OCI-LY7 (cell line): ENCODE measurements at regions not wholly inside any gene's neighbourhood (a gene's known extent, or its start where the extent isn't known, plus 50 kb on each side); places are given as distances from the start of the nearest gene placed in this dataset.
"Not testable (repeated sequence)": the region's sequence is repeated elsewhere in the genome, so short reads cannot be mapped to it uniquely, and the experiment has no call there.

Experiments used
- BruUV-seq: library from RNA; stranded (reverse); fragments of 400-500 nt; replicated peaks from 2 replicates; lab custom pipeline; 2021; lab: Mats Ljungman, UMichigan
- CTCF ChIA-PET: fragments of 300-600 bp; sonication (Branson Sonifier 250); formaldehyde crosslinking; loops from one replicate; lab custom pipeline; 2022; ENCODE audit warnings: antibody characterized with exemption; ENCODE audit not compliant: unreplicated experiment; lab: Charles Lee
- POLR2A ChIA-PET: fragments of 300-600 bp; sonication (Branson Sonifier 250); formaldehyde crosslinking; loops from one replicate; lab custom pipeline; 2022; ENCODE audit warnings: antibody characterized with exemption; lab: Charles Lee
- DNase-seq: peaks from one replicate; pipeline ENCODE4 v3.0.0-alpha.2; 2015; ENCODE audit warnings: low spot score
- H2AFZ ChIP-seq: fragments of 200-600 bp; sonication (generic), shearing (Covaris generic); 2 replicates; pipeline ENCODE4 v1.6.1; 2014; ENCODE audit warnings: mild to moderate bottlenecking, antibody characterized with exemption, low read length, moderate library complexity
- H3K27ac ChIP-seq: fragments of 200-600 bp; sonication (generic); 2 replicates; pipeline ENCODE4 v1.5.1; 2014; ENCODE audit warnings: mixed run types, low read depth, mild to moderate bottlenecking, moderate library complexity, low read length, inconsistent platforms; ENCODE audit not compliant: poor library complexity, severe bottlenecking
- H3K36me3 ChIP-seq: fragments of 200-600 bp; sonication (generic); 2 replicates; pipeline ENCODE4 v1.6.1; 2014; ENCODE audit warnings: mild to moderate bottlenecking, antibody characterized with exemption, low read length, moderate library complexity, mixed read lengths; ENCODE audit not compliant: insufficient read depth
- H3K4me1 ChIP-seq: fragments of 200-600 bp; sonication (generic); 2 replicates; pipeline ENCODE4 v1.5.1; 2014; ENCODE audit warnings: mild to moderate bottlenecking, low read length; ENCODE audit not compliant: insufficient read depth, poor library complexity, severe bottlenecking
- H3K4me2 ChIP-seq: fragments of 200-600 bp; sonication (generic); 2 replicates; pipeline ENCODE4 v1.6.1; 2014; ENCODE audit warnings: mild to moderate bottlenecking, low read length
- H3K4me3 ChIP-seq: fragments of 200-600 bp; sonication (generic); 2 replicates; pipeline ENCODE4 v1.5.1; 2014; ENCODE audit warnings: mild to moderate bottlenecking, low read depth, low read length; ENCODE audit not compliant: poor library complexity, severe bottlenecking
- H3K79me2 ChIP-seq: fragments of 200-600 bp; sonication (generic); 2 replicates; pipeline ENCODE4 v1.6.1; 2016; ENCODE audit warnings: low read depth, mild to moderate bottlenecking, low read length, moderate library complexity, mixed read lengths; ENCODE audit not compliant: insufficient read depth
- H3K9me2 ChIP-seq: fragments of 200-600 bp; sonication (generic); 2 replicates; pipeline ENCODE4 v1.6.1; 2016; ENCODE audit warnings: mild to moderate bottlenecking, low read length, mixed read lengths; ENCODE audit not compliant: insufficient read depth
- H3K9me3 ChIP-seq: fragments of 200-600 bp; sonication (generic); 2 replicates; pipeline ENCODE4 v1.6.1; 2014; ENCODE audit warnings: mild to moderate bottlenecking, mixed run types, low read length, mixed read lengths
- H4K20me1 ChIP-seq: fragments of 200-600 bp; sonication (generic); 2 replicates; pipeline ENCODE4 v1.6.1; 2014; ENCODE audit warnings: mild to moderate bottlenecking, antibody characterized with exemption, low read length, moderate library complexity, mixed read lengths; ENCODE audit not compliant: insufficient read depth
- CTCF ChIP-seq: fragments of 200-600 bp; sonication (generic); conservative IDR thresholded peaks from 2 replicates; pipeline ENCODE4 v1.5.1; 2014; ENCODE audit warnings: mild to moderate bottlenecking, antibody characterized with exemption, low read length, moderate library complexity, mixed read lengths
- EZH2phosphoT487 ChIP-seq: fragments of 200-600 bp; sonication (generic); IDR thresholded peaks from 2 replicates; pipeline ENCODE4 v1.6.1; 2018; ENCODE audit warnings: low read depth, borderline replicate concordance, mild to moderate bottlenecking, mixed run types, antibody characterized with exemption, low read length, moderate library complexity, mixed read lengths
- intact Hi-C: fragments of 100-400 bp; cut with micrococcal nuclease; formaldehyde crosslinking; loops from one replicate; pipeline ENCODE4 v1.10.0; 2022; ENCODE audit not compliant: unreplicated experiment

- intact Hi-C loops, result no loop called here
- H4K20me1 ChIP-seq, result no peaks in the 10 kb centered on the region
- H3K36me3 ChIP-seq, result no peaks in the 10 kb centered on the region
- H3K27ac ChIP-seq, result no peak overlapping the region
- H3K9me3 ChIP-seq, result no peaks in the 10 kb centered on the region
- no peak overlapping the region for H3K4me2 ChIP-seq
- TF ChIP-seq EZH2phosphoT487 (no peak), CTCF (no peak)
- no peaks in the 10 kb centered on the region for H3K9me2 ChIP-seq
- no peak overlapping the region for H3K4me3 ChIP-seq
- no peak overlapping the region for H2AFZ ChIP-seq
- no peaks in the 10 kb centered on the region for H3K79me2 ChIP-seq
- no peak for DNase-seq
- H3K4me1 ChIP-seq, result no peaks in the 10 kb centered on the region
- POLR2A ChIA-PET, result no interaction called here
- no TSS peak for BruUV-seq
- CTCF ChIA-PET, result no interaction called here
These were observed 122.7 kb upstream of the GCFC2 start for GRCh38 chr2:75833386-75833785.

GRCh38 chr2:75828826-75829225 is 118.1 kb upstream of the GCFC2 start:
- Histone ChIP-seq H3K9me2 (no peaks in the 10 kb centered on the region), H2AFZ (no peak overlapping the region), H4K20me1 (no peaks in the 10 kb centered on the region), H3K27ac (no peak overlapping the region), H3K4me2 (no peak overlapping the region), H3K4me1 (no peaks in the 10 kb centered on the region), H3K36me3 (no peaks in the 10 kb centered on the region), H3K4me3 (no peak overlapping the region), H3K79me2 (no peaks in the 10 kb centered on the region), H3K9me3 (no peaks in the 10 kb centered on the region)
- ChIA-PET CTCF (no interaction called here), POLR2A (no interaction called here)
- no peak for TF ChIP-seq EZH2phosphoT487
- TF ChIP-seq CTCF, result no peak
- no TSS peak for BruUV-seq
- no peak for DNase-seq
- intact Hi-C loops, result no loop called here

- intact Hi-C loops, H3K27ac ChIP-seq, BruUV-seq, POLR2A ChIA-PET, H2AFZ ChIP-seq, H3K9me3 ChIP-seq, H3K4me2 ChIP-seq, H4K20me1 ChIP-seq, H3K79me2 ChIP-seq, CTCF ChIA-PET, H3K4me3 ChIP-seq, H3K9me2 ChIP-seq, H3K36me3 ChIP-seq, H3K4me1 ChIP-seq, DNase-seq: not testable (repeated sequence)
These were observed 112.8 kb upstream of the GCFC2 start for GRCh38 chr2:75823515-75823914.
